BLaER1 (cell line): ENCODE measurements at regions not wholly inside any gene's neighbourhood (a gene's known extent, or its start where the extent isn't known, plus 50 kb on each side); places are given as distances from the start of the nearest gene placed in this dataset.
A peak's percentile ranks its signal among the peaks of the same experiment; 100 is the strongest.

Source experiments
- H3K27ac ChIP-seq: shearing (Covaris generic); formaldehyde crosslinking; 2 replicates; pipeline ENCODE4 v1.8.1; 2022
- H3K27me3 ChIP-seq: shearing (Covaris generic); formaldehyde crosslinking; 2 replicates; pipeline ENCODE4 v1.8.1; 2022
- H3K36me3 ChIP-seq: shearing (Covaris generic); formaldehyde crosslinking; 2 replicates; pipeline ENCODE4 v1.8.1; 2022
- H3K4me1 ChIP-seq: shearing (Covaris generic); formaldehyde crosslinking; 2 replicates; pipeline ENCODE4 v1.8.1; 2022
- H3K4me2 ChIP-seq: shearing (Covaris generic); formaldehyde crosslinking; 2 replicates; pipeline ENCODE4 v1.8.1; 2022
- H3K4me3 ChIP-seq: shearing (Covaris generic); formaldehyde crosslinking; 2 replicates; pipeline ENCODE4 v1.8.1; 2022
- H3K9ac ChIP-seq: shearing (Covaris generic); formaldehyde crosslinking; 2 replicates; pipeline ENCODE4 v1.8.1; 2022
- H3K9me3 ChIP-seq: shearing (Covaris generic); formaldehyde crosslinking; 2 replicates; pipeline ENCODE4 v1.8.1; 2022
- H4K20me1 ChIP-seq: shearing (Covaris generic); formaldehyde crosslinking; 2 replicates; pipeline ENCODE4 v1.8.1; 2022
- Cebpa-rat ChIP-seq: shearing (Covaris generic); IDR thresholded peaks from 2 replicates; pipeline ENCODE4 v1.8.1; 2022

DNA sequence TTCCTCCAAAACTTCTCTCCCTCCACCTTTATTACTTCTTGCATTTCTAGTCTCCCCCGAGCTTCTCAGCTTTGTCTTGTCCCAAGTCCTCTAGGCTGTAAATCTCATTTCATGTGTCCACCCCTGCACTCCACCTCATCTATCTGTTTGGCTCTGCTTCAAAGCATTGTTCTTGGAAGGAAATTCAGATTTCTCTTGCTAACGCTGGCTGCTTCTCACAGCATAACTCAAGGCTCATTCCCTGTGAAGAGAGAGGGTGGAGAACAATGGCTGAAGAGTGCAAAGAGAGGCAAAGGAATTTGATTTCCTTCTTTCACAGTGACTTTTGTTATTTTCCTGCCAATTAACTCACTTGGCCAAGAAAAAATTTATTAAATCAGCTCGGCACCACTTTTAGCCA is 476.5 kb downstream of the TMEM114 start:
- H3K9me3 ChIP-seq, result peaks cover 25% of the 10 kb centered on the region
- H3K27me3 ChIP-seq, result no peaks in the 10 kb centered on the region
- H3K9ac ChIP-seq, result no peak overlapping the region
- no peaks in the 10 kb centered on the region for H4K20me1 ChIP-seq
- H3K4me1 ChIP-seq, result no peaks in the 10 kb centered on the region
- no peak overlapping the region for H3K4me2 ChIP-seq
- no peak overlapping the region for H3K27ac ChIP-seq
- no peaks in the 10 kb centered on the region for H3K36me3 ChIP-seq
- no peak overlapping the region for H3K4me3 ChIP-seq
- TF ChIP-seq Cebpa-rat, result no peak

DNA sequence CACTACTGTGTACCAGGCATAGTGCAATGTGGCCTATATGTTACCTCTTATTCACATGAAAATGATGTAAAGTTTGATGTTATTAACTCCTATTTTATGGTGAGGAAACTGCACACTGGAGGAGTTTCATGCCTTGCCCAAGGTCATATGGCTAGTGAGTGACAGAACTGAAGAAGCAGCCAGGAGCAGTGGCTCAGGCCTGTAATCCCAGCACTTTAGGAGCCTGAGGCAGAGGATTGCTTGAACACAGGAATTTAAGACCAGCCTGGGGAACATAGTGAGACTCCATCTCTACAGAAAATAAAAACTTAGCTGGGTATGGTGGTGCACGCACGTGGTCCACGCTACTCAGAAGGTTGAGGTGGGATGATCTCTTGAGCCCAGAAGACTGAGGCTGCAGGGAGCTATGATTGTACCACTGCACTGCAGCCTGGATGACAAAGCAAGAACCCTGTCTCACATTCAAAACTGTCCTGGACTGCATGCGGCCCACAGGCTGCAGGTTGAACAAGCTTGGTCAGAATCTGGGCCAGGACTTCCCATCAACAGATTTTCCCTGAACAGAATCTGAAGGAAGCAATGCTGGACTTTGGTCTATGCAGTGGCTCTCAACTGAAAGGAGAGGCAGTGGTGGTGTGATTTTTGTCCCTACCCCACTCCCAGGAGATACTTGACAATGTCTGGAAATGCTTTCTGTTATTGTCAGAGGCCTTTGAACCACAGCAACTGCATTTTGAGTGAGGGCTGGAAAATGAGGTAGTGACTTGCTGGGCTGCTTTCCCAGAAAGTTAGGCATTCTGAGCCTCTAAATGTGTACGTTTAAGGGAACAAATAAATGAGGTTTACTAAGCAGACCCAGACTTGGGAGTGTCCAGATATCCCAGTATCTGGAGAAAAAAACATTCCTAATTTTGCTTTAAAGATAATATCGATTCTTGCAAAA is 479.5 kb downstream of the TMEM114 start:
- peaks cover 27% of the 10 kb centered on the region for H3K9me3 ChIP-seq
- H3K9ac ChIP-seq, result no peak overlapping the region
- H4K20me1 ChIP-seq, result no peaks in the 10 kb centered on the region
- no peaks in the 10 kb centered on the region for H3K36me3 ChIP-seq
- no peaks in the 10 kb centered on the region for H3K27me3 ChIP-seq
- no peak overlapping the region for H3K27ac ChIP-seq
- no peaks in the 10 kb centered on the region for H3K4me1 ChIP-seq
- no peak overlapping the region for H3K4me3 ChIP-seq
- no peak overlapping the region for H3K4me2 ChIP-seq
- no peak for TF ChIP-seq Cebpa-rat

DNA sequence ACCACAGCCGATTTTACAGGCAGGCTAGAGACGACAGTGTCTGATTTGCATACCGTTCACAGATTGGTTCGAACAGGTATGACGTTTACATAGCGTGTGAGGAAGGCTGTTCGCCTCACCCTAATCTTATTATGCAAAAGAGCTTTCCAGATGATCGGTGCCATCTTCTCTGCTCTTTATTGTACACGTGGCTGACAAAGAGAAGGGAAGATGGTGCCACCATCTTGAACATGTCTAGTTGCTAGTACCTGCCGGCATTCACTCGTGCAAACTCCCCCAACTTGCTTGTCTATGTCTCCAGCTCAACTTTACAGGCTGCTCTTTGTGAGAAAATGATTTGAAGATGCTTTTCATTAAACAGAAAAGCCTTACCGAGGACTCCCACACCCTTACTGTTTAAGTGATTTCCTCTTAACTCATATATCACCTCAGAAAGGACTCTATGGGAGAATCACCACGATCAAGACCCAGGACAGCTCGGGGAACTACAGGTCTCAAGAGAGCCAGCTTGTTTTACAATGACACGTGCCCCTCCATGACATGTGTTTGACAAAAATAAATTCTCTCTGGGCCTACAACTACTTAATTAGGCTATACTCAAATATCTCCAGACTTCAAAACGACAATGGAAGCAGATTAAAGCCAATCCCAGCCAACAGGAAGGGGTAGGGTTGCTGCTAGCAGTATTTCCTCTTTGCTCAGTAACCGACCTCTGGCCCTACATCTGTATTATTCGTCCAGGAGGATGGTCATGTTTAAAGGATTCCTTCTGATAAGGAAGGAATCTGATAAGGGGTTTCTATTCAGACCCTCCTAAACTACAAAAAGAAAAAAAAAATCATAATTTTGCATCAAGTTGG is 480.6 kb downstream of the TMEM114 start:
- Histone ChIP-seq H3K9me3 (peaks cover 22% of the 10 kb centered on the region), H3K4me1 (no peaks in the 10 kb centered on the region), H3K27me3 (no peaks in the 10 kb centered on the region), H3K27ac (no peak overlapping the region), H3K4me2 (no peak overlapping the region), H3K9ac (no peak overlapping the region), H3K4me3 (no peak overlapping the region), H3K36me3 (no peaks in the 10 kb centered on the region), H4K20me1 (no peaks in the 10 kb centered on the region)
- no peak for TF ChIP-seq Cebpa-rat

DNA sequence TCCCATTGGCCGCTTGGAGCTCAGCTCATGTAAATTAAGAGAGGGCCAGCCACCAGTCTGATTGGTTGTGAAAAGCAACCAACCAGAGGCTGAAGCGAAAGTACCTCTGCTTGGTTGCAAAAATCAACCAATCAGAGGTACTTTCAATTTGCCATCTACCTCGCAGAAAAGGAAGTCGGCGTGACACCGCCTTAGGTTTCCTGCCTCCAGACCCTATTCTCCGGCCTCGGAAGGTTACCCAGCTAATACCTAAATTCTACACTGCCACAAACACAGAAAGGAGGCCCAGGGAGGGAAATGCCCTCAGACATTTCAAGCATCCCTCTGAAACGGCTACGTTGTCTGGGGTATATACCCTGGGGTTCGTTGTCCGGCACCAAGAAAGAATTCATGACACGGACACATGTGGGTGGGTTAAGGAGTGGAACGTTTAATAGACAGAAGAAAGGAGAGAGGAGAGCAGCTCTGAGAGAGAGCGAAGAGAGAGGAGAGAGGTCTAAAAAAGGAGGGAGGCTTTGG is 481.3 kb downstream of the TMEM114 start:
- H3K4me2 ChIP-seq, result no peak overlapping the region
- H3K9ac ChIP-seq, result no peak overlapping the region
- H3K36me3 ChIP-seq, result no peaks in the 10 kb centered on the region
- TF ChIP-seq Cebpa-rat, result no peak
- H3K4me3 ChIP-seq, result no peak overlapping the region
- no peak overlapping the region for H3K27ac ChIP-seq
- peaks cover 18% of the 10 kb centered on the region for H3K9me3 ChIP-seq
- no peaks in the 10 kb centered on the region for H3K27me3 ChIP-seq
- no peaks in the 10 kb centered on the region for H3K4me1 ChIP-seq
- H4K20me1 ChIP-seq, result no peaks in the 10 kb centered on the region

DNA sequence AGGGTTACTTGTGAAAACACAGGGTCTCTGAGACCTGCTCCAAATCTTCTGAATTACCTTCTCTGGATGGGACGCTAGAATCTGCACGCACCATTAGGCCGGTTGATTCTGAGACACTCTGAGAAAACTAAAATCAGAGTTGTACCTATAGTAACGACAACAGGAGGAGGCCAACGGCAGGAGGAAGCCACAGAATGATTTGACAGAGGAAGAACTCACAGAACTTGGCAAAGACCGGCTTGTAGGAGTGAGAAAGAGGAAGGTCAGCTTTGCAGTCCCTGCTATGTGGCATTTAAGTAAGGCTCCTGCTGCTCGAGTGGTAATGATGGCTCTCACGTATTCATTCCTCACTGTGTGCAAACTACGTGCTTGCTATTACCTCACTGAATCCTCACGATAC is 483.0 kb downstream of the TMEM114 start:
- Histone ChIP-seq H3K4me1 (no peaks in the 10 kb centered on the region), H3K36me3 (no peaks in the 10 kb centered on the region), H3K27ac (no peak overlapping the region), H3K4me2 (no peak overlapping the region), H3K4me3 (no peak overlapping the region), H4K20me1 (no peaks in the 10 kb centered on the region), H3K27me3 (no peaks in the 10 kb centered on the region), H3K9me3 (peaks cover 8% of the 10 kb centered on the region), H3K9ac (no peak overlapping the region)
- no peak for TF ChIP-seq Cebpa-rat

DNA sequence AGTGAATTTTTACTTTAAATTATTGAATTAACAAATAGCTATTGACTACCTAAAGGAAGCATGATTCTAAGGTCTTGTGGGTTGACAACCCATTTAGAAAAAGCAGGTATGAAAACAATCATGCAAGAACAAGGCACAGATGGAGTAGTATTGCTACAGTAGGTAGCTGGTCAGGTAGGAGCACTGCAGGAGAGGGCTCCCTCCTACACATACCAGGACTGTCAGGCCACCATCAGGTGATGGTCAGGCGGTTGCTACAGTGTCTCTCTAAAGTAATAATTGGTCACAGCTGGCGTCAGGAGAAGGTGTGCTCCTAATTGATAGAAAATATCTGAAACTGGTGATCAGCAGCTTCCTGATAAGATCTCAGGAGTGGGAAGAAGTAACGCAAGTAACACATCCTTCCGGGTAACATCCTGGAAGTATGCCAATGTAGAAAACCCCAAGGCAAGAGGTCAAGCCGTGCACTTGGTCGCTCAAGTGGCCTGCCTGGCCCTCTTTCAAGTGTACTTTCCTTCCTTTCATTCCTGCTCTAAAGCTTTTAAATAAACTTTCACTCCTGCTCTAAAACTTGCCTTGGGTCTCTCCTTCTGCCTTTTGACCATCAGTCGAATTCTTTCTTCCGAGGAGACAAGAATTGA is 486.5 kb downstream of the TMEM114 start:
- Histone ChIP-seq H3K36me3 (no peaks in the 10 kb centered on the region), H3K9me3 (peaks cover 2% of the 10 kb centered on the region), H4K20me1 (no peaks in the 10 kb centered on the region), H3K4me2 (no peak overlapping the region), H3K4me1 (peaks cover 6% of the 10 kb centered on the region), H3K4me3 (no peak overlapping the region), H3K9ac (no peak overlapping the region), H3K27me3 (no peaks in the 10 kb centered on the region), H3K27ac (no peak overlapping the region)
- no peak for TF ChIP-seq Cebpa-rat

DNA sequence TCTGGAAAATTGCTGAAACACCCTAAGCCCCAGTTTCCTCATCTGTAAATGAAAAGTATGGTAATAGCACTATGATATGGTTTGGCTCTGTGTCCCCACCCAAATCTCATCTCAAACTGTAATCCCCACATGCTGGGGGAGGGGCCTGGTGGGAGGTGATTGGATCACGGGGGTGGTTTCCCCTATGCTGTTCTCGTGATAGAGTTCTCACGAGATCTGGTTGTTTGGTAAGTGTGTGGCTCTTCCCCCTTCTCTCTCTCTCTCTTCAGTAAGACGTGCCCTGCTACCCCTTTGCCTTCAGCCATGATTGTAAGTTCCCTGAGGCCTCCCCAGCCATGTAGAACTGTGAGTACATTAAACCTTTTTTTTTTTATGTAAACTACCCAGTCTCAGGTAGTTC is 490.7 kb downstream of the TMEM114 start:
- peaks cover 15% of the 10 kb centered on the region for H3K4me1 ChIP-seq

DNA sequence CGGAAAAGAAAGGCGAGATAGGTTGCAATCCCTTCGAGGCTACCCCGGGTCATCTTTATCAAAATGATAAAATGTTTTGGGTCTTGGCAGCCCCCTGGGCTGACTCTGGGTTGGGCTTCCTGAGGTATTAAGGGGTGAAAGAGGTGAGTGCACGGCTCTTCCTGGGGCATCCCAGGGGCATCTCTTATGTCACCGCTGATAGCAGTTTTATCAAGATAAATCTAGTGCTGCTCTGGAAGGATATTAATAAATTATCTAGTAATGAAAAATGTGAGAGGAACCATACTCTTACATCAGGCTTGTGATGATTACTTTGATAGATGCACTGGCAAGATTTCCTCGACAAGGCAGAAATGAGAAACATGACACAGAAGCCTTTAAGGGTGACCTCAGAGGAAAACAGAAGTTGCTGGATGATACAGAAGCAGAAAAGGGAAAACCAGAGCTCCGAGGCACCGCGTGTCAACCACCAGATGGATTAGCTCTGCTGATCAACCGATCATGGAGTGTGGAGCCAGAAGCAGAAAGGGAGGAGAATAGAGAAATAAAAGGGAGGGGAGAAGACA is 491.3 kb downstream of the TMEM114 start:
- H3K4me1 ChIP-seq, result peaks cover 15% of the 10 kb centered on the region
- no peak overlapping the region for H3K4me3 ChIP-seq
- H3K27me3 ChIP-seq, result no peaks in the 10 kb centered on the region
- no peaks in the 10 kb centered on the region for H3K9me3 ChIP-seq
- no peak overlapping the region for H3K27ac ChIP-seq
- H3K4me2 ChIP-seq, result peak overlapping the region; percentile 19; the same call in 1 of the 2 replicates
- no peaks in the 10 kb centered on the region for H4K20me1 ChIP-seq
- no peak for TF ChIP-seq Cebpa-rat
- H3K36me3 ChIP-seq, result no peaks in the 10 kb centered on the region
- no peak overlapping the region for H3K9ac ChIP-seq

More for the DNA sequence above, 490.7 kb downstream of the TMEM114 start:
- no peaks in the 10 kb centered on the region for H3K9me3 ChIP-seq
- no peaks in the 10 kb centered on the region for H3K36me3 ChIP-seq
- no peaks in the 10 kb centered on the region for H4K20me1 ChIP-seq
- H3K9ac ChIP-seq, result no peak overlapping the region
- H3K4me2 ChIP-seq, result peak overlapping the region; percentile 19; the same call in 1 of the 2 replicates
- no peak overlapping the region for H3K27ac ChIP-seq
- H3K27me3 ChIP-seq, result no peaks in the 10 kb centered on the region
- TF ChIP-seq Cebpa-rat, result no peak
- H3K4me3 ChIP-seq, result no peak overlapping the region

DNA sequence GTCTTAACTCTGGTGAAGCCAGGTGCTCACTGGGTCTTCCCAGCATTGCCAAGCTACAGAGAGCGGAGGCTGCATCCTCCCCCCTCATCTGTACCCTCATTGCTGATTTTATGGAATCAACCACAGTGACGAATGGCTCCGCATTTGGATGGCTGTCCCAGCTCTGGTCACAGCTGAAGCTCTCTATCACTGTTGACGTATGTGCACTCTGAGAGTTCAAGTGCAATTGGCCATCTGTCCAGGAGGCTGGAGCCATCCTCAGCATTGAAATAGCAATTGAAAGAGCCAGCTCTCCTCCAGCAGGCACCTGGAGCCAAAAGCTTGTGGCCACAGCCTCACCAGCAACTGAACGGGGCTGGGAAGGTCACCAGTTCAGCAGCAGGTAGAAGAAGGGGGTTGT is 494.1 kb downstream of the TMEM114 start:
- H3K4me2 ChIP-seq, result no peak overlapping the region
- no peak overlapping the region for H3K4me3 ChIP-seq
- no peaks in the 10 kb centered on the region for H3K27me3 ChIP-seq
- H3K4me1 ChIP-seq, result peaks cover 15% of the 10 kb centered on the region
- no peak for TF ChIP-seq Cebpa-rat
- H3K9me3 ChIP-seq, result no peaks in the 10 kb centered on the region
- no peaks in the 10 kb centered on the region for H4K20me1 ChIP-seq
- no peaks in the 10 kb centered on the region for H3K36me3 ChIP-seq
- no peak overlapping the region for H3K9ac ChIP-seq
- H3K27ac ChIP-seq, result no peak overlapping the region
